ENCODE measurements at regions not wholly inside any gene's neighbourhood (a gene's known extent, or its start where the extent isn't known, plus 50 kb on each side); places are given as distances from the start of the nearest gene placed in this dataset.

DNA sequence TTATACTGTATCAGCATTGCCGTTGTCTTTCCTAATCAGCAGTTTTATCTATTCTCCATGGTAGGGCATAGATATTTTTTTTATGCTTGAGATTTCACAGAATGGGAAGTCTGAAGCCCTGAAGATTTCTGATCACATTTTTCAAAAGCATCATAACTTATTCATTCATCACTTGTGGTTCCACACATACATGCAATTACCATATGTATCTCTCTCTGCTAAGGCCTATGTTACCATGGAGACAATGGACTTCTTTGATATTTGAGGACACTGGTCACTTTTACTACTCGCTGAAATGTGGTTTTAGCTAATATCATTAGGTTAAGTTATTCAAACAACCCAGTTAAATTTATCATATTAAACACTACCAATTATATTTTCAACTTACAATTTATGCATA is 1827.0 kb downstream of the MRPL39 start:
- Histone ChIP-seq H3K36me3 (ENCODE audit: control insufficient read depth in 4 of 4, insufficient read depth in 3 of 4, low read depth in 1 of 4, low read length in 3 of 4) (no peaks in the 10 kb centered on the region), H3K4me1 (ENCODE audit: control insufficient read depth in 4 of 4, insufficient read depth in 4 of 4, low read length in 3 of 4) (no peaks in the 10 kb centered on the region), H3K27me3 (ENCODE audit: control insufficient read depth in 4 of 4, insufficient read depth in 4 of 4, low read length in 3 of 4) (no peaks in the 10 kb centered on the region), H3K9ac (ENCODE audit: low read depth in 1 of 2, low read length in 2 of 2) (no peak overlapping the region), H3K9me3 (ENCODE audit: control insufficient read depth in 4 of 4, low read length in 3 of 4) (no peaks in the 10 kb centered on the region), H3K4me3 (ENCODE audit: low read depth in 1 of 3, low read length in 3 of 3) (no peak overlapping the region), H3K27ac (ENCODE audit: low read depth in 1 of 2, low read length in 2 of 2) (no peak overlapping the region)
- 71% methylated on average over 2 of the region's 2 CpGs for WGBS
- DNase-seq (ENCODE audit: low spot score) = no peak
- TF ChIP-seq EGR1 (IDR thresholded peaks at IDR 0.05; ENCODE audit: low read depth in 2 of 2) (no peak), YY1 (IDR thresholded peaks at IDR 0.05) (no peak), JUND (IDR thresholded peaks at IDR 0.05) (no peak), FOXA1 (IDR thresholded peaks at IDR 0.05) (no peak), RXRA (IDR thresholded peaks at IDR 0.05) (no peak)
- TF ChIP-seq, protein P1, sequence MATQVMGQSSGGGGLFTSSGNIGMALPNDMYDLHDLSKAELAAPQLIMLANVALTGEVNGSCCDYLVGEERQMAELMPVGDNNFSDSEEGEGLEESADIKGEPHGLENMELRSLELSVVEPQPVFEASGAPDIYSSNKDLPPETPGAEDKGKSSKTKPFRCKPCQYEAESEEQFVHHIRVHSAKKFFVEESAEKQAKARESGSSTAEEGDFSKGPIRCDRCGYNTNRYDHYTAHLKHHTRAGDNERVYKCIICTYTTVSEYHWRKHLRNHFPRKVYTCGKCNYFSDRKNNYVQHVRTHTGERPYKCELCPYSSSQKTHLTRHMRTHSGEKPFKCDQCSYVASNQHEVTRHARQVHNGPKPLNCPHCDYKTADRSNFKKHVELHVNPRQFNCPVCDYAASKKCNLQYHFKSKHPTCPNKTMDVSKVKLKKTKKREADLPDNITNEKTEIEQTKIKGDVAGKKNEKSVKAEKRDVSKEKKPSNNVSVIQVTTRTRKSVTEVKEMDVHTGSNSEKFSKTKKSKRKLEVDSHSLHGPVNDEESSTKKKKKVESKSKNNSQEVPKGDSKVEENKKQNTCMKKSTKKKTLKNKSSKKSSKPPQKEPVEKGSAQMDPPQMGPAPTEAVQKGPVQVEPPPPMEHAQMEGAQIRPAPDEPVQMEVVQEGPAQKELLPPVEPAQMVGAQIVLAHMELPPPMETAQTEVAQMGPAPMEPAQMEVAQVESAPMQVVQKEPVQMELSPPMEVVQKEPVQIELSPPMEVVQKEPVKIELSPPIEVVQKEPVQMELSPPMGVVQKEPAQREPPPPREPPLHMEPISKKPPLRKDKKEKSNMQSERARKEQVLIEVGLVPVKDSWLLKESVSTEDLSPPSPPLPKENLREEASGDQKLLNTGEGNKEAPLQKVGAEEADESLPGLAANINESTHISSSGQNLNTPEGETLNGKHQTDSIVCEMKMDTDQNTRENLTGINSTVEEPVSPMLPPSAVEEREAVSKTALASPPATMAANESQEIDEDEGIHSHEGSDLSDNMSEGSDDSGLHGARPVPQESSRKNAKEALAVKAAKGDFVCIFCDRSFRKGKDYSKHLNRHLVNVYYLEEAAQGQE (IDR thresholded peaks at IDR 0.05) = no peak
- TF ChIP-seq, protein P2, sequence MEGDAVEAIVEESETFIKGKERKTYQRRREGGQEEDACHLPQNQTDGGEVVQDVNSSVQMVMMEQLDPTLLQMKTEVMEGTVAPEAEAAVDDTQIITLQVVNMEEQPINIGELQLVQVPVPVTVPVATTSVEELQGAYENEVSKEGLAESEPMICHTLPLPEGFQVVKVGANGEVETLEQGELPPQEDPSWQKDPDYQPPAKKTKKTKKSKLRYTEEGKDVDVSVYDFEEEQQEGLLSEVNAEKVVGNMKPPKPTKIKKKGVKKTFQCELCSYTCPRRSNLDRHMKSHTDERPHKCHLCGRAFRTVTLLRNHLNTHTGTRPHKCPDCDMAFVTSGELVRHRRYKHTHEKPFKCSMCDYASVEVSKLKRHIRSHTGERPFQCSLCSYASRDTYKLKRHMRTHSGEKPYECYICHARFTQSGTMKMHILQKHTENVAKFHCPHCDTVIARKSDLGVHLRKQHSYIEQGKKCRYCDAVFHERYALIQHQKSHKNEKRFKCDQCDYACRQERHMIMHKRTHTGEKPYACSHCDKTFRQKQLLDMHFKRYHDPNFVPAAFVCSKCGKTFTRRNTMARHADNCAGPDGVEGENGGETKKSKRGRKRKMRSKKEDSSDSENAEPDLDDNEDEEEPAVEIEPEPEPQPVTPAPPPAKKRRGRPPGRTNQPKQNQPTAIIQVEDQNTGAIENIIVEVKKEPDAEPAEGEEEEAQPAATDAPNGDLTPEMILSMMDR (IDR thresholded peaks at IDR 0.05; ENCODE audit: low read depth, low read length, missing input control) = no peak
- TF ChIP-seq, protein P3, sequence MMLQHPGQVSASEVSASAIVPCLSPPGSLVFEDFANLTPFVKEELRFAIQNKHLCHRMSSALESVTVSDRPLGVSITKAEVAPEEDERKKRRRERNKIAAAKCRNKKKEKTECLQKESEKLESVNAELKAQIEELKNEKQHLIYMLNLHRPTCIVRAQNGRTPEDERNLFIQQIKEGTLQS (IDR thresholded peaks at IDR 0.05) = no peak

DNA sequence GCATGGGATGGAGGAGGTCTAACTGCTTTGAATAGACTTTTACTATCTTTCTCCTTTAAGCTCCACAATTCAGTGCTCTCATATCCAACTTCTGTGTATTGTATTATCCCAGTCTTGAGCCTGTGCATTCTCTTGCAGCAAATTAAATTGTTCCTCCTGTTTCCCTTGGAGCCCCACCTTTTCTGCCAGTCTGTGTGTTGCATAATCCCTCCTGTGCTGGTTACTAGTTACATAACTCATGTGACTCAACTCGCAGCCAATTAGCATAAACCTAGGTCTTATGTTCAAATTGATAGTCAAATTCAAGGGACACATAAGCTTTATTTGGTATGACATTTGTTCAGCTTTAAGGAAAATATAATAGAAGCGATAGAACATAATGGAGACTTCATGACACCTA is 1863.5 kb downstream of the MRPL39 start:
- TF ChIP-seq FOXA2 (IDR thresholded peaks at IDR 0.05) (no peak), SP1 (IDR thresholded peaks at IDR 0.05) (no peak), RAD21 (IDR thresholded peaks at IDR 0.05) (no peak), FOXA1 (IDR thresholded peaks at IDR 0.05) (no peak), TAF1 (conservative IDR thresholded peaks at IDR 0.05) (no peak), NR2F2 (IDR thresholded peaks at IDR 0.05) (no peak), RXRA (IDR thresholded peaks at IDR 0.05) (no peak), GABPA (IDR thresholded peaks at IDR 0.05 in 1 of 2, conservative IDR thresholded peaks at IDR 0.05 in 1 of 2) (no peak), JUND (IDR thresholded peaks at IDR 0.05) (no peak), HNF4G (IDR thresholded peaks at IDR 0.05) (no peak), YY1 (IDR thresholded peaks at IDR 0.05) (no peak), HNF4A (conservative IDR thresholded peaks at IDR 0.05) (no peak), EGR1 (IDR thresholded peaks at IDR 0.05; ENCODE audit: low read depth in 2 of 2) (no peak)
- TF ChIP-seq, protein P4, sequence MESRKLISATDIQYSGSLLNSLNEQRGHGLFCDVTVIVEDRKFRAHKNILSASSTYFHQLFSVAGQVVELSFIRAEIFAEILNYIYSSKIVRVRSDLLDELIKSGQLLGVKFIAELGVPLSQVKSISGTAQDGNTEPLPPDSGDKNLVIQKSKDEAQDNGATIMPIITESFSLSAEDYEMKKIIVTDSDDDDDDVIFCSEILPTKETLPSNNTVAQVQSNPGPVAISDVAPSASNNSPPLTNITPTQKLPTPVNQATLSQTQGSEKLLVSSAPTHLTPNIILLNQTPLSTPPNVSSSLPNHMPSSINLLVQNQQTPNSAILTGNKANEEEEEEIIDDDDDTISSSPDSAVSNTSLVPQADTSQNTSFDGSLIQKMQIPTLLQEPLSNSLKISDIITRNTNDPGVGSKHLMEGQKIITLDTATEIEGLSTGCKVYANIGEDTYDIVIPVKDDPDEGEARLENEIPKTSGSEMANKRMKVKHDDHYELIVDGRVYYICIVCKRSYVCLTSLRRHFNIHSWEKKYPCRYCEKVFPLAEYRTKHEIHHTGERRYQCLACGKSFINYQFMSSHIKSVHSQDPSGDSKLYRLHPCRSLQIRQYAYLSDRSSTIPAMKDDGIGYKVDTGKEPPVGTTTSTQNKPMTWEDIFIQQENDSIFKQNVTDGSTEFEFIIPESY (IDR thresholded peaks at IDR 0.05) = no peak
- TF ChIP-seq, protein P1 (IDR thresholded peaks at IDR 0.05) = no peak
- TF ChIP-seq, protein P5, sequence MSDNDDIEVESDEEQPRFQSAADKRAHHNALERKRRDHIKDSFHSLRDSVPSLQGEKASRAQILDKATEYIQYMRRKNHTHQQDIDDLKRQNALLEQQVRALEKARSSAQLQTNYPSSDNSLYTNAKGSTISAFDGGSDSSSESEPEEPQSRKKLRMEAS (IDR thresholded peaks at IDR 0.05) = no peak
- TF ChIP-seq, protein P3 (IDR thresholded peaks at IDR 0.05) = no peak
- TF ChIP-seq, protein P2 (IDR thresholded peaks at IDR 0.05; ENCODE audit: low read depth, low read length, missing input control) = no peak
- H3K9me3 ChIP-seq (ENCODE audit: control insufficient read depth in 4 of 4, low read length in 3 of 4) = peaks cover 0 to 4% (median 3%) of the 10 kb centered on the region in 4 donors
- 79% methylated on average over 2 of the region's 2 CpGs for WGBS

More for the DNA sequence above, 1863.5 kb downstream of the MRPL39 start:
- no peak overlapping the region for H3K4me3 ChIP-seq (ENCODE audit: low read depth in 1 of 3, low read length in 3 of 3)
- no peaks in the 10 kb centered on the region for H3K36me3 ChIP-seq (ENCODE audit: control insufficient read depth in 4 of 4, insufficient read depth in 3 of 4, low read depth in 1 of 4, low read length in 3 of 4)
- H3K27ac ChIP-seq (ENCODE audit: low read depth in 1 of 2, low read length in 2 of 2) = no peak overlapping the region
- no peak for DNase-seq (ENCODE audit: low spot score)
- H3K27me3 ChIP-seq (ENCODE audit: control insufficient read depth in 4 of 4, insufficient read depth in 4 of 4, low read length in 3 of 4) = no peaks in the 10 kb centered on the region
- no peak overlapping the region for H3K9ac ChIP-seq (ENCODE audit: low read depth in 1 of 2, low read length in 2 of 2)
- no peaks in the 10 kb centered on the region for H3K4me1 ChIP-seq (ENCODE audit: control insufficient read depth in 4 of 4, insufficient read depth in 4 of 4, low read length in 3 of 4)
